Cardiac muscle cell (in vitro differentiated cells and primary cell): ENCODE measurements at regions not wholly inside any gene's neighbourhood (a gene's known extent, or its start where the extent isn't known, plus 50 kb on each side); places are given as distances from the start of the nearest gene placed in this dataset.

ENCODE experiments used
- DNase-seq, 2 donors: peaks; one replicate each; pipeline versions ENCODE4 v3.0.0 to v3.0.0-alpha.2; 2010 to 2017; ENCODE audit warnings: low read depth in 1 of 2, low spot score in 1 of 2
- H3K27ac ChIP-seq: fragments of 200-600 bp; sonication (generic); 2 replicates; pipeline ENCODE4 v1.5.1; 2016
- H3K27me3 ChIP-seq: fragments of 200-600 bp; sonication (generic); 2 replicates; pipeline ENCODE4 v1.6.0; 2016; ENCODE audit warnings: control low read depth
- H3K36me3 ChIP-seq: fragments of 200-600 bp; sonication (generic); 2 replicates; pipeline ENCODE4 v1.5.1; 2016; ENCODE audit warnings: control low read depth
- H3K4me1 ChIP-seq: fragments of 200-600 bp; sonication (generic); 2 replicates; pipeline ENCODE4 v1.8.1; 2017; ENCODE audit warnings: low read depth, mild to moderate bottlenecking, mixed run types
- H3K4me3 ChIP-seq: fragments of 200-600 bp; sonication (generic); 2 replicates; pipeline ENCODE4 v1.5.1; 2016; ENCODE audit warnings: mild to moderate bottlenecking
- H3K9me3 ChIP-seq: fragments of 200-600 bp; sonication (generic); 2 replicates; pipeline ENCODE4 v1.5.1; 2017; ENCODE audit warnings: low read depth, mild to moderate bottlenecking, control low read depth
- CTCF ChIP-seq: IDR thresholded peaks from 2 replicates; pipeline ENCODE4 v1.5.1; 2012; ENCODE audit warnings: low read depth, mild to moderate bottlenecking, low read length

GRCh38 chr7:118029826-118030422, 154.0 kb upstream of the LSM8 start:
- no peaks in the 10 kb centered on the region for H3K36me3 ChIP-seq
- no peaks in the 10 kb centered on the region for H3K9me3 ChIP-seq
- TF ChIP-seq CTCF: no peak
- H3K27ac ChIP-seq: no peak overlapping the region
- no peak overlapping the region for H3K4me3 ChIP-seq
- no peaks in the 10 kb centered on the region for H3K4me1 ChIP-seq
- no peaks in the 10 kb centered on the region for H3K27me3 ChIP-seq
- no peak for DNase-seq

GRCh38 chr7:118033273-118033672, 150.7 kb upstream of the LSM8 start:
- no peak overlapping the region for H3K4me3 ChIP-seq
- H3K27ac ChIP-seq: no peak overlapping the region
- no peaks in the 10 kb centered on the region for H3K4me1 ChIP-seq
- no peaks in the 10 kb centered on the region for H3K27me3 ChIP-seq
- no peaks in the 10 kb centered on the region for H3K36me3 ChIP-seq
- no peaks in the 10 kb centered on the region for H3K9me3 ChIP-seq
- DNase-seq: no peak
- no peak for TF ChIP-seq CTCF

- DNase-seq: no peak
- no peak for TF ChIP-seq CTCF
- no peaks in the 10 kb centered on the region for H3K36me3 ChIP-seq
- no peak overlapping the region for H3K4me3 ChIP-seq
- H3K27ac ChIP-seq: no peak overlapping the region
- no peaks in the 10 kb centered on the region for H3K27me3 ChIP-seq
- H3K4me1 ChIP-seq: no peaks in the 10 kb centered on the region
- no peaks in the 10 kb centered on the region for H3K9me3 ChIP-seq
These were observed 143.9 kb upstream of the LSM8 start for GRCh38 chr7:118039963-118040489.

GRCh38 chr7:118040562-118040961, 143.4 kb upstream of the LSM8 start:
- no peaks in the 10 kb centered on the region for H3K36me3 ChIP-seq
- no peak for TF ChIP-seq CTCF
- H3K27ac ChIP-seq: no peak overlapping the region
- no peak overlapping the region for H3K4me3 ChIP-seq
- H3K27me3 ChIP-seq: no peaks in the 10 kb centered on the region
- H3K4me1 ChIP-seq: no peaks in the 10 kb centered on the region
- H3K9me3 ChIP-seq: no peaks in the 10 kb centered on the region
- no peak for DNase-seq

GRCh38 chr7:118041251-118041878, 142.6 kb upstream of the LSM8 start:
- Histone ChIP-seq H3K27ac (no peak overlapping the region), H3K36me3 (no peaks in the 10 kb centered on the region), H3K27me3 (no peaks in the 10 kb centered on the region), H3K4me1 (no peaks in the 10 kb centered on the region), H3K4me3 (no peak overlapping the region), H3K9me3 (no peaks in the 10 kb centered on the region)
- no peak for TF ChIP-seq CTCF
- no peak for DNase-seq
